Stimulated activated CD4-positive, alpha-beta T cell treated with anti-CD3 and anti-CD28 coated beads, Interleukin-15, amount 100 ng/mL, for 48 hours (primary cell): ENCODE measurements at regions not wholly inside any gene's neighbourhood (a gene's known extent, or its start where the extent isn't known, plus 50 kb on each side); places are given as distances from the start of the nearest gene placed in this dataset.
"Not testable (repeated sequence)": the region's sequence is repeated elsewhere in the genome, so short reads cannot be mapped to it uniquely, and the experiment has no call there.

ENCODE experiments used
- DNase-seq, 2 donors: peaks; one replicate each; pipeline ENCODE4 v3.0.0-alpha.2; 2020; ENCODE audit warnings: low read depth in 2 of 2

- DNase-seq: no peak
Observed at GRCh38 chr6:113370508-113371502, 486.3 kb upstream of the MARCKS start.

- DNase-seq: not testable (repeated sequence)
Observed at GRCh38 chr6:113375466-113375865, 481.7 kb upstream of the MARCKS start.

GRCh38 chr6:113375950-113376846, 480.9 kb upstream of the MARCKS start:
- DNase-seq: no peak

- no peak for DNase-seq
Observed at GRCh38 chr6:113376847-113377165, 480.3 kb upstream of the MARCKS start.

GRCh38 chr6:113377362-113377942, 479.7 kb upstream of the MARCKS start:
- DNase-seq: no peak

- no peak for DNase-seq
Observed at GRCh38 chr6:113380591-113380990, 476.6 kb upstream of the MARCKS start.

GRCh38 chr6:113381232-113381631, 475.9 kb upstream of the MARCKS start:
- DNase-seq: no peak

- DNase-seq: no peak
Observed at GRCh38 chr6:113381959-113382358, 475.2 kb upstream of the MARCKS start.

GRCh38 chr6:113383701-113384100, 473.4 kb upstream of the MARCKS start:
- DNase-seq: no peak

GRCh38 chr6:113385020-113385431, 472.1 kb upstream of the MARCKS start:
- DNase-seq: no peak

GRCh38 chr6:113388996-113389395, 468.1 kb upstream of the MARCKS start:
- no peak for DNase-seq

- DNase-seq: no peak
Observed at GRCh38 chr6:113392551-113393055, 464.5 kb upstream of the MARCKS start.

- no peak for DNase-seq
Observed at GRCh38 chr6:113394216-113394615, 462.9 kb upstream of the MARCKS start.

- DNase-seq: no peak
Observed at GRCh38 chr6:113394729-113395128, 462.4 kb upstream of the MARCKS start.

- DNase-seq: no peak
Observed at GRCh38 chr6:113396730-113397129, 460.4 kb upstream of the MARCKS start.

GRCh38 chr6:113397236-113397635, 459.9 kb upstream of the MARCKS start:
- no peak for DNase-seq

- no peak for DNase-seq
Observed at GRCh38 chr6:113401231-113401630, 455.9 kb upstream of the MARCKS start.

GRCh38 chr6:113402544-113402943, 454.6 kb upstream of the MARCKS start:
- DNase-seq: no peak

GRCh38 chr6:113403966-113404595, 453.1 kb upstream of the MARCKS start:
- DNase-seq: no peak

GRCh38 chr6:113405326-113406047, 451.7 kb upstream of the MARCKS start:
- DNase-seq: no peak
